ENCODE measurements at regions not wholly inside any gene's neighbourhood (a gene's known extent, or its start where the extent isn't known, plus 50 kb on each side); places are given as distances from the start of the nearest gene placed in this dataset.
A peak's percentile ranks its signal among the peaks of the same experiment; 100 is the strongest.

DNA sequence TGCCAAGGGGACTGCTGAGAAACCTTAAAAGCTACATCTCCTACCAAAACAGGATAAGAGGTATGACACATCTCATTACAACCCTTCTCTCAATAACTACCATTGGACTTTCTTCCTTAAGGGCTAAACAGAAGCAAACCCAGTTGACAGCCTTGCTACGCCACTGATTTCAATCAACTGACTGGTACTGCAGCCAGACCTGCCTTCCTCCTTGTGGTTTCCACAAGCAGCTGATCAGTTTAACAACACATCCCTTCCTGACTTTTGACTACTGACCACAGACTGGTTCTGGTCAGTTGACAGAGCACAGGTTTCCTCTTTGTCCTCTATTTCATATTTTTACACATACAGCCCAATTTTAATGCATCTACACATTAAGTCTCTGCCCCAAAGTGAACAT, 108.8 kb downstream of the ADAMTS1 start:
- TF ChIP-seq, protein P1, sequence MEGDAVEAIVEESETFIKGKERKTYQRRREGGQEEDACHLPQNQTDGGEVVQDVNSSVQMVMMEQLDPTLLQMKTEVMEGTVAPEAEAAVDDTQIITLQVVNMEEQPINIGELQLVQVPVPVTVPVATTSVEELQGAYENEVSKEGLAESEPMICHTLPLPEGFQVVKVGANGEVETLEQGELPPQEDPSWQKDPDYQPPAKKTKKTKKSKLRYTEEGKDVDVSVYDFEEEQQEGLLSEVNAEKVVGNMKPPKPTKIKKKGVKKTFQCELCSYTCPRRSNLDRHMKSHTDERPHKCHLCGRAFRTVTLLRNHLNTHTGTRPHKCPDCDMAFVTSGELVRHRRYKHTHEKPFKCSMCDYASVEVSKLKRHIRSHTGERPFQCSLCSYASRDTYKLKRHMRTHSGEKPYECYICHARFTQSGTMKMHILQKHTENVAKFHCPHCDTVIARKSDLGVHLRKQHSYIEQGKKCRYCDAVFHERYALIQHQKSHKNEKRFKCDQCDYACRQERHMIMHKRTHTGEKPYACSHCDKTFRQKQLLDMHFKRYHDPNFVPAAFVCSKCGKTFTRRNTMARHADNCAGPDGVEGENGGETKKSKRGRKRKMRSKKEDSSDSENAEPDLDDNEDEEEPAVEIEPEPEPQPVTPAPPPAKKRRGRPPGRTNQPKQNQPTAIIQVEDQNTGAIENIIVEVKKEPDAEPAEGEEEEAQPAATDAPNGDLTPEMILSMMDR (IDR thresholded peaks at IDR 0.05), result no peak

DNA sequence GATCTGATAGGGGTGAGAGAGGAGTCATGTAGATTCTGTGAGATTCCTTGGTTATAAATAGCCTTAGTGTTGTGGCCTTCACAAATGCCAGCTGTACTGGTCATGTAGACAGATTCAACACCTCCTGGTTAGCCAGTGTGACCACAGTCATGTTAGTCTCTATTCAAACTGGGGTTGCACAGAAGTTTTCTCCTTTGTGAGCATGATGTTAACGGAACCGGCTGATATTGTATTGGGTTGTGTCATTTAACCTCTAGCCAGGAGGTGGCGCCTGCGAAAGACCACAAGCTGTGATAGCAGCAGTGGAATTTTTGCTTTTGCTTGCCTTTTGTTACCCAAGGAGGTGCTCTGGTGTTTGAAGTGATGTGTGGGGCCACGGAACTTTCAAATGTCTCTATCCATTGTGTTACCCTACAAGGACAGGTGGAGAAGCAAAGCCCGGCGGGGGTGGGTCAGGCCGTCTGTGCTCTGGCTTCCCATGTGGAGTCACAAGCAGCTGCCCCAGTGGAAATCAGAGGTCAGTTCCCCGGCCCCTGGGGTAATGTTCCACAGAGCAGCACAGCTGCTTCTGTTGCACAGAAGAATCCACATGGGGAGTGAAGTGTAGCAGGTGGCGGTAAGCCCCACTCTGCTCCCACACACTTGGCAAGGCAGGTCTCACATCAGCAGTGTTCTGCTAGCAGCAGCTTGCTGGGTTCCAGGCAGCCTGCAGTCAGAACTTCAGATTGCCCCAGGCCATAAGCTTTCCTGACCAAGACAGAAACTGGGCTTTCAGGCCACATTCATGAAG, 112.6 kb downstream of the ADAMTS1 start:
- TF ChIP-seq, protein P1 (IDR thresholded peaks at IDR 0.05), result peak; percentile 69

DNA sequence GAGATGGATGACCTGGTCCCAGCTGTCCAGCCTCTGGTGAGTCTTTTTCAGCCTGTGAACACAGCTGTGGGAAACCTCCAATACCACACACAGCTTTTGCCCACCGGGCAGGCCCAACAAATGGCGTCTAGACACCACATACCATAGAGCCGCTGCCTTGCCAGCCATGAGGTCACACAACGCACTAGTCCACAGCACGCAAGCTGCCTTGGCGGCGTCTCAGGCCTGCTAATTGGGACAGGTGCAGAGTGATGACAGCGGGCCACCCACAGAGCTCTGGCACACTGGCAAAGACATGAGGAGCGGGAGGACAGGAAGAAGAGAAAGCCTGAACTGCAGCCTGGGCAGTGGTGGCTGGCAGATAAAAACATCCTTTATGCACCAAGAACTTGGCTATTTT, 125.5 kb downstream of the ADAMTS1 start:
- TF ChIP-seq, protein P1 (IDR thresholded peaks at IDR 0.05), result no peak

DNA sequence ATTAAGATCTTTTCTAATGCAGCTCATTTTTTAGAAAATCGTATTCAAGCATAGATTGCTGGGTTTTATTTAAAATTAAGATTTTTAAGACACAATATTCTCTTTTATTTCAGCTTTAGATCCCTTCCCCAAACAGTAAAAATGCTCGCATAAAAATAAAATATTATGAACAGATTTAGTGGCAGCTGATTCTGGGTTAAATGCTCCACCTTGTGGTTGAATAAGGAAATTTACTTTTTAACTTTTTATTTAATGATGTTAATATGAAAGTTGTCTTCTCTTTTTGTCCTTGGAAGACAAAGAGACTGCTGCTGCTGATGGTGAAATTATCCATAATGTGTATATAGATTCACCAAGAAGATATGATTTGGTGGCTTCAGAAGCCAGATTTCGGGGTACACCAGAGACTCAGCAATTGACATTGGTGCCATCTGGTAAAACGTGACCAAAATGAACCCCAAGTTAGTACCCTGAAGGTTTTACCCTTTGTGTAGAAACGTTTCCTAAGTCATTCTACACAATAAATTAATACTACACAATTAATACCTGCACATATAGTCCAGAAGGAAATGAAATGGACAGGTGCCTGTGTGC, 128.0 kb downstream of the ADAMTS1 start:
- TF ChIP-seq, protein P1 (IDR thresholded peaks at IDR 0.05), result peak; percentile 48

DNA sequence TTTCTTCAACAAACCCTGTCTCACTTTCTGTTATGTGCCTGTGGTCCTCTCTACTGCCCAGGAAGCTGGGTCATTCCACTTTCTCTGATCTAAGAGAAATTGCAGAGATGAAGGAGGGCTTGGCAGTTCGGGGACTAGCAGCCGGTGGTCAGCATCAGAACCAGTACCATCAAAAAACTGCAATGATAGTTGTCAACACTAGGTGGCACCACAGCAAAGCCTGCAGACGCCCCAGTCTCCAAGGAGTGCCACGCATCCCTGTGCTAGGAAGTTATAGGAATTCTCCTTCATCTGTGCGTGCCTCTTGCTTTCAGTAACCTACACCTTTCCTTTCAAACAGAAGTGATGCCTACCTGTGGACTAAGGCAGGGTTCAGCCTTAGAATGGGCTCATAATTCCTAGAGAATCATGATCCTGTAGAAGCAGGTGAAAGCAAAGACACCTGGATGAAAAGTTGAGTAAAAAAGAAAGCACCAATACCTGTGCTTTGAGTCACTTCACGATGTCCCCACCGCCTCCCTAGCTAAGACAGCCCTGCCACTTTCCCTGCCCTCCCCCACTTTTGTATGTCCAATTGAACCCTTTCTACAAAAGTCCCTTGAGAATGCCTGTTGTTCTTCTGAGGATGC, 129.2 kb downstream of the ADAMTS1 start:
- TF ChIP-seq, protein P1 (IDR thresholded peaks at IDR 0.05), result peak; percentile 78

DNA sequence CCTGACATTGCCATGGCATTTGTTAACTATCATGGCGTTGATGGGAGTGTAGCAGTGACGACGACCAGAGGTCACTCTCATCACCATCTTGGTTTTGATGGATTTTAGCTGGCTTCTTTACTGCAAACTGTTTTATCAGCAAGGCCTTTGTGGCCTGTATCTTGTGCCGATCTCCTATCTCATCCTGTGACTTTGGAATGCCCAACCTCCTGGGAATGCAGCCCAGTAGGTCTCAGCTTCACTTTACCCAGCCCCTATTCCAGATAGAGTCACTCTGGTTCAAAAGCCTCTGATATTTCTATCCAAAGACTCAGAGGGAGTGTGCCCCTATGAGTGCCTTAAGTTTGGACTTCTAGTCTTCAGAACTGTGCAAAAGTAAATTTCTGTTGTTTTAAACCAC, 130.1 kb downstream of the ADAMTS1 start:
- TF ChIP-seq, protein P1 (IDR thresholded peaks at IDR 0.05), result no peak

DNA sequence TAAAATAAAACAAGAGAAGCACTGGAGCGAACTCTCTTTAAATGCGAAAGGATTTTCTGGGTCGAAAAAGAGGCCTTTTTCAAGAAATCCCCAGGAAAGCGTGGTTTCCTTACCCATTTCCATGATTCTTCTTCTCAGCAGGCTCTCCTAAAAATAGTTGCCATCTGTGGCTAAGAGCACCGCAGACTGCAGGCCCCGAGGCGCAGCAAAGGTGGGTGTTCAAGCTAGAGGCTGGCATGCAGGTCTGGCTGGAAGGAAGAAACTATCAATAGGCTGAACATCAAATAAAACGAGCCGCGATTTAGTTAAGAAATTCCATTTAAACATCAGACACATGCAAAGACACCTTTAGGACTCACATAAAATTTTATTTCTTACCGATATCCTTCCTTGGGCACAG, 135.1 kb downstream of the ADAMTS1 start:
- TF ChIP-seq, protein P1 (IDR thresholded peaks at IDR 0.05), result no peak

Data from LNCAP (cell line).